ENCODE measurements at regions not wholly inside any gene's neighbourhood (a gene's known extent, or its start where the extent isn't known, plus 50 kb on each side); places are given as distances from the start of the nearest gene placed in this dataset.
A peak's percentile ranks its signal among the peaks of the same experiment; 100 is the strongest.

GRCh38 chr9:99516657-99517049 lies 294.6 kb downstream of the SEC61B start:
- DNase-seq, result peak in 2 of 14 experiments; percentile 35 to 53
- no peaks in the 10 kb centered on the region for H3K27me3 ChIP-seq (ENCODE audit: control insufficient read depth in 1 of 2, insufficient read depth in 2 of 2, low read length in 2 of 2)
- no peaks in the 10 kb centered on the region for H3K4me1 ChIP-seq (ENCODE audit: insufficient read depth, low read length)
- ChIA-PET CTCF (no interaction called here), POLR2A (no interaction called here)
- no peaks in the 10 kb centered on the region for H3K9me3 ChIP-seq (ENCODE audit: control insufficient read depth in 1 of 2, insufficient read depth in 1 of 2, low read length in 2 of 2)
- Mint-ChIP-seq H3K36me3 (ENCODE audit: low read depth) (no peaks in the 10 kb centered on the region), H3K4me3 (no peak overlapping the region), H3K27ac (no peak overlapping the region), H3K27me3 (peaks cover 5% of the 10 kb centered on the region), H3K9me3 (no peaks in the 10 kb centered on the region), H3K4me1 (ENCODE audit: low read depth) (no peaks in the 10 kb centered on the region)
- TF ChIP-seq, protein P1, sequence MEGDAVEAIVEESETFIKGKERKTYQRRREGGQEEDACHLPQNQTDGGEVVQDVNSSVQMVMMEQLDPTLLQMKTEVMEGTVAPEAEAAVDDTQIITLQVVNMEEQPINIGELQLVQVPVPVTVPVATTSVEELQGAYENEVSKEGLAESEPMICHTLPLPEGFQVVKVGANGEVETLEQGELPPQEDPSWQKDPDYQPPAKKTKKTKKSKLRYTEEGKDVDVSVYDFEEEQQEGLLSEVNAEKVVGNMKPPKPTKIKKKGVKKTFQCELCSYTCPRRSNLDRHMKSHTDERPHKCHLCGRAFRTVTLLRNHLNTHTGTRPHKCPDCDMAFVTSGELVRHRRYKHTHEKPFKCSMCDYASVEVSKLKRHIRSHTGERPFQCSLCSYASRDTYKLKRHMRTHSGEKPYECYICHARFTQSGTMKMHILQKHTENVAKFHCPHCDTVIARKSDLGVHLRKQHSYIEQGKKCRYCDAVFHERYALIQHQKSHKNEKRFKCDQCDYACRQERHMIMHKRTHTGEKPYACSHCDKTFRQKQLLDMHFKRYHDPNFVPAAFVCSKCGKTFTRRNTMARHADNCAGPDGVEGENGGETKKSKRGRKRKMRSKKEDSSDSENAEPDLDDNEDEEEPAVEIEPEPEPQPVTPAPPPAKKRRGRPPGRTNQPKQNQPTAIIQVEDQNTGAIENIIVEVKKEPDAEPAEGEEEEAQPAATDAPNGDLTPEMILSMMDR (IDR thresholded peaks at IDR 0.05), result no peak
- no peak overlapping the region for H3K27ac ChIP-seq (ENCODE audit: low read depth in 1 of 2, low read length in 2 of 2)
- no peaks in the 10 kb centered on the region for H3K36me3 ChIP-seq (ENCODE audit: insufficient read depth, low read length)
- intact Hi-C loops (cut with DNase I, micrococcal nuclease), result no loop called here
- H3K4me3 ChIP-seq (ENCODE audit: low read length), result no peak overlapping the region
- no peak for ATAC-seq (ENCODE audit: poor library complexity)

DNA sequence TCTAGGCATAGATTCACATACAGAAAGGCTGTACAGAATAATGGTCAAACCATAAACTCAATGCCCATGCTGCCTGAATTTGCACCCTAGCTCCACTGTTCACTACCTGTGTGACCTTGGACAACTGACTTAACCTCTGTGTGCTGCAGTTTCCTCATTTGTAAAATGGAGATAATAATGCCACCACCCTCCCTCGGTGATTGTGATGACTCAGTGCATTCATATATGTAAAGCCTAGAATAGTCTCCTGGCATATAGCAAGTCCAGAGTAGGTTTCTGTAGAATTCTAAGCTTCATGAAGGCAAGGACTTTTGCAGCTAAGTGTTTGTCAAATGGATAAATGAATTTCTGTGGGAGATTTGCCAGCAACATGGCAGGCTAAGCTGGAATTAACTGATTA lies 297.8 kb upstream of the NR4A3 start:
- DNase-seq (no peak), ATAC-seq (ENCODE audit: poor library complexity) (no peak)
- H3K36me3 Mint-ChIP-seq (ENCODE audit: low read depth), result no peaks in the 10 kb centered on the region

DNA sequence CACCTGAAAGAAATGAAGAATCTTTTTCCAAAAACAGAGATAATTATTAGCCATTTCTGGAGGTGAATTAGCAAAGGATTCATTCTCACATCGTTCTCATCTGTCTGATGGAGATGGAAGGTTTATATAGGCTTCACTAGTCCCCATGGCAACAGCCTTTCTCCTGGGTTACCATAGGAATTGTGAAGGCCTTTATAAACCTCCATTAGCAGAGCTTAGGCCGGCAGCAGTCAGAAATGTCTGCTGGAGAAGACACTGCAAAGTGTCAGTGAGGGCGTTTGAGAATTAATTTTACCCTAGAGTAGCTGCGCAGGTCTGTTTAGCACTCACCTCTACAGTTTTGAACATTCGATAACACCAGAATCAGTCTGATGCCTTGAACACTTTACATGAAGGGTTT lies 290.4 kb upstream of the NR4A3 start:
- DNase-seq (no peak), ATAC-seq (ENCODE audit: poor library complexity) (no peak)
- Histone ChIP-seq H3K36me3 (ENCODE audit: insufficient read depth, low read length) (no peaks in the 10 kb centered on the region), H3K27ac (ENCODE audit: low read depth in 1 of 2, low read length in 2 of 2) (no peak overlapping the region), H3K9me3 (ENCODE audit: control insufficient read depth in 1 of 2, insufficient read depth in 1 of 2, low read length in 2 of 2) (no peaks in the 10 kb centered on the region), H3K4me1 (ENCODE audit: insufficient read depth, low read length) (no peaks in the 10 kb centered on the region), H3K27me3 (ENCODE audit: control insufficient read depth in 1 of 2, insufficient read depth in 2 of 2, low read length in 2 of 2) (no peaks in the 10 kb centered on the region), H3K4me3 (ENCODE audit: low read length) (no peak overlapping the region)
- ChIA-PET CTCF (no interaction called here), POLR2A (no interaction called here)
- TF ChIP-seq, protein P1 (IDR thresholded peaks at IDR 0.05), result no peak
- Mint-ChIP-seq H3K4me3 (no peak overlapping the region), H3K4me1 (ENCODE audit: low read depth) (no peaks in the 10 kb centered on the region), H3K27ac (no peak overlapping the region), H3K36me3 (ENCODE audit: low read depth) (no peaks in the 10 kb centered on the region), H3K9me3 (peaks cover 1% of the 10 kb centered on the region), H3K27me3 (peaks cover 15% of the 10 kb centered on the region)
- intact Hi-C loops (cut with DNase I, micrococcal nuclease), result no loop called here

More for the DNA sequence above, 297.8 kb upstream of the NR4A3 start:
- Histone ChIP-seq H3K36me3 (ENCODE audit: insufficient read depth, low read length) (no peaks in the 10 kb centered on the region), H3K4me3 (ENCODE audit: low read length) (no peak overlapping the region), H3K27ac (ENCODE audit: low read depth in 1 of 2, low read length in 2 of 2) (no peak overlapping the region), H3K9me3 (ENCODE audit: control insufficient read depth in 1 of 2, insufficient read depth in 1 of 2, low read length in 2 of 2) (no peaks in the 10 kb centered on the region), H3K4me1 (ENCODE audit: insufficient read depth, low read length) (no peaks in the 10 kb centered on the region), H3K27me3 (ENCODE audit: control insufficient read depth in 1 of 2, insufficient read depth in 2 of 2, low read length in 2 of 2) (no peaks in the 10 kb centered on the region)
- ChIA-PET POLR2A (no interaction called here), CTCF (no interaction called here)
- Mint-ChIP-seq H3K4me3 (no peak overlapping the region), H3K4me1 (ENCODE audit: low read depth) (no peaks in the 10 kb centered on the region), H3K9me3 (peaks cover 1% of the 10 kb centered on the region), H3K27ac (no peak overlapping the region), H3K27me3 (peaks cover 28% of the 10 kb centered on the region)
- TF ChIP-seq, protein P1 (IDR thresholded peaks at IDR 0.05), result no peak
- intact Hi-C loops (cut with DNase I, micrococcal nuclease), result no loop called here

Measured in CD4-positive, alpha-beta T cell (primary cell).